ENCODE measurements at regions not wholly inside any gene's neighbourhood (a gene's known extent, or its start where the extent isn't known, plus 50 kb on each side); places are given as distances from the start of the nearest gene placed in this dataset.

GRCh38 chr15:79724804-79725203 lies 172.0 kb downstream of the MTHFS start:
- no peaks in the 10 kb centered on the region for H3K36me3 ChIP-seq (ENCODE audit: control insufficient read depth in 4 of 4, insufficient read depth in 3 of 4, low read depth in 1 of 4, low read length in 3 of 4)
- no peak for TF ChIP-seq ATF3 (IDR thresholded peaks at IDR 0.05)
- no peak for TF ChIP-seq YY1 (IDR thresholded peaks at IDR 0.05)
- TF ChIP-seq SP1 (IDR thresholded peaks at IDR 0.05): no peak
- TF ChIP-seq RXRA (IDR thresholded peaks at IDR 0.05): no peak
- no peak for TF ChIP-seq TAF1 (conservative IDR thresholded peaks at IDR 0.05)
- no peak for TF ChIP-seq FOXA1 (IDR thresholded peaks at IDR 0.05)
- TF ChIP-seq JUND (IDR thresholded peaks at IDR 0.05): no peak
- no peak for TF ChIP-seq HNF4G (IDR thresholded peaks at IDR 0.05)
- no peak for TF ChIP-seq RAD21 (IDR thresholded peaks at IDR 0.05)
- no peak for TF ChIP-seq ZBTB33 (IDR thresholded peaks at IDR 0.05)
- TF ChIP-seq EGR1 (IDR thresholded peaks at IDR 0.05; ENCODE audit: low read depth in 2 of 2): no peak
- TF ChIP-seq FOXA2 (IDR thresholded peaks at IDR 0.05): no peak
- TF ChIP-seq CTCF (IDR thresholded peaks at IDR 0.05; ENCODE audit: low read depth, low read length, missing input control): no peak
- TF ChIP-seq HNF4A (conservative IDR thresholded peaks at IDR 0.05): no peak
- TF ChIP-seq GABPA (IDR thresholded peaks at IDR 0.05 in 1 of 2, conservative IDR thresholded peaks at IDR 0.05 in 1 of 2): no peak
- no peak for TF ChIP-seq REST (IDR thresholded peaks at IDR 0.05)
- H3K4me1 ChIP-seq (ENCODE audit: control insufficient read depth in 4 of 4, insufficient read depth in 4 of 4, low read length in 3 of 4): no peaks in the 10 kb centered on the region
- DNase-seq (ENCODE audit: low spot score): no peak
- H3K9me3 ChIP-seq (ENCODE audit: control insufficient read depth in 4 of 4, low read length in 3 of 4): no peaks in the 10 kb centered on the region
- H3K27ac ChIP-seq (ENCODE audit: low read depth in 1 of 2, low read length in 2 of 2): no peak overlapping the region
- no peak overlapping the region for H3K9ac ChIP-seq (ENCODE audit: low read depth in 1 of 2, low read length in 2 of 2)
- H3K4me3 ChIP-seq (ENCODE audit: low read depth in 1 of 3, low read length in 3 of 3): no peak overlapping the region
- WGBS: 90% methylated on average over 4 of the region's 4 CpGs
- no peaks in the 10 kb centered on the region for H3K27me3 ChIP-seq (ENCODE audit: control insufficient read depth in 4 of 4, insufficient read depth in 4 of 4, low read length in 3 of 4)

- 78% methylated on average over 3 of the region's 3 CpGs for WGBS
- H3K4me3 ChIP-seq (ENCODE audit: low read depth in 1 of 3, low read length in 3 of 3): no peak overlapping the region
- TF ChIP-seq FOXA1 (IDR thresholded peaks at IDR 0.05) (no peak), RXRA (IDR thresholded peaks at IDR 0.05) (no peak), SP1 (IDR thresholded peaks at IDR 0.05) (no peak), EGR1 (IDR thresholded peaks at IDR 0.05; ENCODE audit: low read depth in 2 of 2) (no peak), NR2F2 (IDR thresholded peaks at IDR 0.05) (no peak), TAF1 (conservative IDR thresholded peaks at IDR 0.05) (no peak), REST (IDR thresholded peaks at IDR 0.05) (no peak), ZBTB33 (IDR thresholded peaks at IDR 0.05) (no peak), GABPA (IDR thresholded peaks at IDR 0.05 in 1 of 2, conservative IDR thresholded peaks at IDR 0.05 in 1 of 2) (no peak)
Observed at GRCh38 chr15:79728867-79729266, 167.9 kb downstream of the MTHFS start.

More at GRCh38 chr15:79728867-79729266, 167.9 kb downstream of the MTHFS start:
- no peak for DNase-seq (ENCODE audit: low spot score)
- Histone ChIP-seq H3K27ac (ENCODE audit: low read depth in 1 of 2, low read length in 2 of 2) (no peak overlapping the region), H3K27me3 (ENCODE audit: control insufficient read depth in 4 of 4, insufficient read depth in 4 of 4, low read length in 3 of 4) (no peaks in the 10 kb centered on the region), H3K36me3 (ENCODE audit: control insufficient read depth in 4 of 4, insufficient read depth in 3 of 4, low read depth in 1 of 4, low read length in 3 of 4) (no peaks in the 10 kb centered on the region), H3K9ac (ENCODE audit: low read depth in 1 of 2, low read length in 2 of 2) (no peak overlapping the region), H3K4me1 (ENCODE audit: control insufficient read depth in 4 of 4, insufficient read depth in 4 of 4, low read length in 3 of 4) (no peaks in the 10 kb centered on the region), H3K9me3 (ENCODE audit: control insufficient read depth in 4 of 4, low read length in 3 of 4) (no peaks in the 10 kb centered on the region)

All from liver (tissue), 8 donors.